Transverse colon (tissue), 3 donors: ENCODE measurements at regions not wholly inside any gene's neighbourhood (a gene's known extent, or its start where the extent isn't known, plus 50 kb on each side); places are given as distances from the start of the nearest gene placed in this dataset.

ENCODE experiments used
- EP300 ChIP-seq: sonication (generic); formaldehyde crosslinking; IDR thresholded peaks from one replicate; pipeline ENCODE4 v1.6.1; 2017; ENCODE audit warnings: antibody characterized with exemption, low read depth
- TF ChIP-seq, protein P1 (sequence below), 5 experiments: fragments of 200-600 bp in 3 of 5; fragments of 450-650 bp in 2 of 5; sonication (generic) in 3 of 5; IDR thresholded peaks; 1 replicate in 2 of 5; 2 replicates in 3 of 5; pipeline ENCODE4 v1.5.1; 2016 to 2017; ENCODE audit warnings: antibody characterized with exemption in 5 of 5, inconsistent platforms in 3 of 5, mild to moderate bottlenecking in 2 of 5, moderate library complexity in 1 of 5

- TF ChIP-seq, protein P1, sequence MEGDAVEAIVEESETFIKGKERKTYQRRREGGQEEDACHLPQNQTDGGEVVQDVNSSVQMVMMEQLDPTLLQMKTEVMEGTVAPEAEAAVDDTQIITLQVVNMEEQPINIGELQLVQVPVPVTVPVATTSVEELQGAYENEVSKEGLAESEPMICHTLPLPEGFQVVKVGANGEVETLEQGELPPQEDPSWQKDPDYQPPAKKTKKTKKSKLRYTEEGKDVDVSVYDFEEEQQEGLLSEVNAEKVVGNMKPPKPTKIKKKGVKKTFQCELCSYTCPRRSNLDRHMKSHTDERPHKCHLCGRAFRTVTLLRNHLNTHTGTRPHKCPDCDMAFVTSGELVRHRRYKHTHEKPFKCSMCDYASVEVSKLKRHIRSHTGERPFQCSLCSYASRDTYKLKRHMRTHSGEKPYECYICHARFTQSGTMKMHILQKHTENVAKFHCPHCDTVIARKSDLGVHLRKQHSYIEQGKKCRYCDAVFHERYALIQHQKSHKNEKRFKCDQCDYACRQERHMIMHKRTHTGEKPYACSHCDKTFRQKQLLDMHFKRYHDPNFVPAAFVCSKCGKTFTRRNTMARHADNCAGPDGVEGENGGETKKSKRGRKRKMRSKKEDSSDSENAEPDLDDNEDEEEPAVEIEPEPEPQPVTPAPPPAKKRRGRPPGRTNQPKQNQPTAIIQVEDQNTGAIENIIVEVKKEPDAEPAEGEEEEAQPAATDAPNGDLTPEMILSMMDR (IDR thresholded peaks at IDR 0.05): no peak
- no peak for TF ChIP-seq EP300
Observed at GRCh38 chr3:70738291-70738681, 425.8 kb upstream of the MDFIC2 start.
